ENCODE measurements at regions not wholly inside any gene's neighbourhood (a gene's known extent, or its start where the extent isn't known, plus 50 kb on each side); places are given as distances from the start of the nearest gene placed in this dataset.

DNA sequence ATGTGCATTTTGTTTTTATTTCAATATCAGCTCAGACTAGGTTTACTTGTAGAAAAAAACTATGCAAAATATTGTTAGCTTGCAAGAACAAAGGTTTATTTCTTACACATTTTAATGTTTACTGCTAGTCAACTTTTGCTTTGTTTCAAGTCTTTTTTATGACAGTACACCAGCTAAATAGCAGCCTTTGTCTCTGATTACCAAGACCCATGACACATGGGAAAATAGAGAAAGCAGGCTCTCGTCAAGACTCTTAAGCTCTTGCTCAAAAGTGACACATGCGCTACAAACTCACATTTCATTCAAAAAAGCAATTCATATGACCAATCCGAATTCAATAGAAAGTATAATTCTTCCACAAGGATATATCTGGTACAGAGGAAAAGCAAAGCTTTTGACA lies 642.3 kb upstream of the SLITRK1 start:
- Histone ChIP-seq H3K27me3 (no peaks in the 10 kb centered on the region), H3K27ac (no peak overlapping the region), H3K4me1 (replicated peaks in 1 of 2) (no peaks in the 10 kb centered on the region), H3K36me3 (replicated peaks in 1 of 2) (no peaks in the 10 kb centered on the region), H3K4me3 (no peak overlapping the region), H3K9me3 (replicated peaks in 1 of 3) (no peaks in the 10 kb centered on the region)
- DNase-seq, result no peak
- intact Hi-C loops (cut with DNase I), result no loop called here
- TF ChIP-seq POLR2A (IDR thresholded peaks at IDR 0.05), result no peak
- TF ChIP-seq, protein P1, sequence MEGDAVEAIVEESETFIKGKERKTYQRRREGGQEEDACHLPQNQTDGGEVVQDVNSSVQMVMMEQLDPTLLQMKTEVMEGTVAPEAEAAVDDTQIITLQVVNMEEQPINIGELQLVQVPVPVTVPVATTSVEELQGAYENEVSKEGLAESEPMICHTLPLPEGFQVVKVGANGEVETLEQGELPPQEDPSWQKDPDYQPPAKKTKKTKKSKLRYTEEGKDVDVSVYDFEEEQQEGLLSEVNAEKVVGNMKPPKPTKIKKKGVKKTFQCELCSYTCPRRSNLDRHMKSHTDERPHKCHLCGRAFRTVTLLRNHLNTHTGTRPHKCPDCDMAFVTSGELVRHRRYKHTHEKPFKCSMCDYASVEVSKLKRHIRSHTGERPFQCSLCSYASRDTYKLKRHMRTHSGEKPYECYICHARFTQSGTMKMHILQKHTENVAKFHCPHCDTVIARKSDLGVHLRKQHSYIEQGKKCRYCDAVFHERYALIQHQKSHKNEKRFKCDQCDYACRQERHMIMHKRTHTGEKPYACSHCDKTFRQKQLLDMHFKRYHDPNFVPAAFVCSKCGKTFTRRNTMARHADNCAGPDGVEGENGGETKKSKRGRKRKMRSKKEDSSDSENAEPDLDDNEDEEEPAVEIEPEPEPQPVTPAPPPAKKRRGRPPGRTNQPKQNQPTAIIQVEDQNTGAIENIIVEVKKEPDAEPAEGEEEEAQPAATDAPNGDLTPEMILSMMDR (IDR thresholded peaks at IDR 0.05), result no peak
- WGBS, 4 donors, result 58 to 72% (median 58%) methylated on average over 3 of the region's 3 CpGs

DNA sequence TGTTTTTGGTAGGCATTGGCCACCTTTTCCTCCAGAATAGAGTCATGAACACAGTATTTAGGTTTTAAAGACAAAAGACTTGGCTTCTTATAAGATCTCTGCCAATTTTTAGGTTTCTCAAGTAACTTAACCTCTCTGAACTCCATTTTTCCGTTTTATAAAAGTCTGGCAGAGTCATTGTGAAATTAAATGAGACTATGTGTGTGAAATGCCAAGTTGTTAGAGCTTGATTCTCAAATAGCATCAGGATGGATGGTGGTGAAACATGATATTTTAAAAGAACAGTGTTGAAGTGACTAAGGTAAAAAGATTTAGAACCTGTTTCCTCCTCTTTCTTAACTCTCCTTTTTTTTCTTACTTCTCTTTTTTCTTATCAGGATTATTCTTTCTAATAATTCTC lies 617.7 kb upstream of the SLITRK1 start:
- Histone ChIP-seq H3K4me3 (no peak overlapping the region), H3K9me3 (replicated peaks in 1 of 3) (no peaks in the 10 kb centered on the region), H3K27me3 (no peaks in the 10 kb centered on the region), H3K4me1 (replicated peaks in 1 of 2) (no peaks in the 10 kb centered on the region), H3K27ac (no peak overlapping the region), H3K36me3 (replicated peaks in 1 of 2) (no peaks in the 10 kb centered on the region)
- DNase-seq, result no peak
- WGBS, 4 donors, result 32 to 63% (median 43%) methylated on average over 1 of the region's 1 CpG
- no peak for TF ChIP-seq POLR2A (IDR thresholded peaks at IDR 0.05)
- TF ChIP-seq, protein P1 (IDR thresholded peaks at IDR 0.05), result no peak
- intact Hi-C loops (cut with DNase I), result no loop called here

DNA sequence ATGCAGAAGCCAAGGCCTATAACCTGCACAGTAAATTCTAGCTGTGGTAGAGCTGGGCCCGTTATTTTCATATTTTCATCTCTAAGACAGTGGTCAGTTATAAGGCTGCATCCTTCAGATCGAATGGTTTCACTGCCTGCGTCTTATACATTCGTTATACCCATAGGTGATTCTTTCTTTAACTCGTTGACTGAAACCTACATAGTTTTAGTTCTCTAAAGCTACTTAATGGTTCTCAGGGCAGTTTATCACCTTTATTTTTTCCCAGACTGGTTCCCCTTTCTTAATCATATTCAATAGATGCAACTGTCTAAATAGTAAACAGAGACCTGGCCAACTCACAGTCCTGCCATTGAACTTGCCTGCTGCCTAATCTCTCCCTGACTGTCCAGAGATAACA lies 615.3 kb upstream of the SLITRK1 start:
- Histone ChIP-seq H3K4me1 (replicated peaks in 1 of 2) (no peaks in the 10 kb centered on the region), H3K27me3 (no peaks in the 10 kb centered on the region), H3K4me3 (no peak overlapping the region), H3K27ac (no peak overlapping the region), H3K9me3 (replicated peaks in 1 of 3) (no peaks in the 10 kb centered on the region), H3K36me3 (replicated peaks in 1 of 2) (no peaks in the 10 kb centered on the region)
- intact Hi-C loops (cut with DNase I), result no loop called here
- WGBS, 4 donors, result 79 to 84% (median 80%) methylated on average over 5 of the region's 5 CpGs
- TF ChIP-seq, protein P1 (IDR thresholded peaks at IDR 0.05), result no peak
- no peak for TF ChIP-seq POLR2A (IDR thresholded peaks at IDR 0.05)
- DNase-seq, result no peak

GRCh38 chr13:84491952-84492351 lies 609.7 kb upstream of the SLITRK1 start:
- intact Hi-C loops (cut with DNase I), result no loop called here
- H3K27ac ChIP-seq, result no peak overlapping the region

More at GRCh38 chr13:84491952-84492351, 609.7 kb upstream of the SLITRK1 start:
- Histone ChIP-seq H3K9me3 (replicated peaks in 1 of 3) (no peaks in the 10 kb centered on the region), H3K36me3 (replicated peaks in 1 of 2) (no peaks in the 10 kb centered on the region), H3K27me3 (no peaks in the 10 kb centered on the region), H3K4me3 (no peak overlapping the region), H3K4me1 (replicated peaks in 1 of 2) (no peaks in the 10 kb centered on the region)
- DNase-seq, result no peak
- WGBS, 4 donors, result 82 to 93% (median 90%) methylated on average over 4 of the region's 4 CpGs
- TF ChIP-seq, protein P1 (IDR thresholded peaks at IDR 0.05), result no peak
- no peak for TF ChIP-seq POLR2A (IDR thresholded peaks at IDR 0.05)

Measured in adrenal gland (tissue), 9 donors.